Calu3 (cell line): ENCODE measurements at regions not wholly inside any gene's neighbourhood (a gene's known extent, or its start where the extent isn't known, plus 50 kb on each side); places are given as distances from the start of the nearest gene placed in this dataset.

Experiments
- BruUV-seq: library from RNA; stranded (reverse); fragments of 400-500 nt; replicated peaks from 2 replicates; lab custom pipeline; 2021; lab: Mats Ljungman, UMichigan
- CTCF ChIA-PET: fragments of 300-600 bp; sonication (Branson Sonifier 250); formaldehyde crosslinking; loops from one replicate; lab custom pipeline; 2022; ENCODE audit warnings: antibody characterized with exemption; lab: Charles Lee
- DNase-seq: peaks from one replicate; pipeline ENCODE4 v3.0.0; 2022
- H3K27ac Mint-ChIP-seq: one replicate; pipeline ENCODE4 v1.8.0; 2022; ENCODE audit warnings: mixed read lengths; ENCODE audit not compliant: unreplicated experiment
- H3K27me3 Mint-ChIP-seq: one replicate; pipeline ENCODE4 v1.8.0; 2022; ENCODE audit warnings: mixed read lengths; ENCODE audit not compliant: unreplicated experiment
- H3K36me3 Mint-ChIP-seq: one replicate; pipeline ENCODE4 v1.8.0; 2022; ENCODE audit warnings: mild to moderate bottlenecking, moderate library complexity, mixed read lengths; ENCODE audit not compliant: insufficient read depth, unreplicated experiment
- H3K4me1 Mint-ChIP-seq: one replicate; pipeline ENCODE4 v1.8.0; 2022; ENCODE audit warnings: mild to moderate bottlenecking, low read depth, mixed read lengths; ENCODE audit not compliant: unreplicated experiment
- H3K4me3 Mint-ChIP-seq: one replicate; pipeline ENCODE4 v1.8.0; 2022; ENCODE audit warnings: mild to moderate bottlenecking, low read depth, moderate library complexity, mixed read lengths; ENCODE audit not compliant: unreplicated experiment
- H3K9me3 Mint-ChIP-seq: one replicate; pipeline ENCODE4 v1.8.0; 2022; ENCODE audit warnings: low read depth, mixed read lengths; ENCODE audit not compliant: unreplicated experiment
- intact Hi-C: fragments of 100-400 bp; cut with micrococcal nuclease; formaldehyde crosslinking; loops from one replicate; pipeline ENCODE4 v1.10.0; 2022; ENCODE audit not compliant: unreplicated experiment
- TF ChIP-seq, protein P1 (sequence below): fragments of 200-600 bp; IDR thresholded peaks from one replicate; pipeline ENCODE4 v1.8.0; 2022; ENCODE audit warnings: antibody characterized with exemption; ENCODE audit not compliant: unreplicated experiment

- Mint-ChIP-seq H3K9me3 (peaks cover 8% of the 10 kb centered on the region), H3K27me3 (no peaks in the 10 kb centered on the region), H3K4me1 (no peaks in the 10 kb centered on the region), H3K4me3 (no peak overlapping the region), H3K27ac (no peak overlapping the region), H3K36me3 (no peaks in the 10 kb centered on the region)
- CTCF ChIA-PET, result no interaction called here
- intact Hi-C loops, result no loop called here
- DNase-seq, result no peak
- no TSS peak for BruUV-seq
- TF ChIP-seq, protein P1, sequence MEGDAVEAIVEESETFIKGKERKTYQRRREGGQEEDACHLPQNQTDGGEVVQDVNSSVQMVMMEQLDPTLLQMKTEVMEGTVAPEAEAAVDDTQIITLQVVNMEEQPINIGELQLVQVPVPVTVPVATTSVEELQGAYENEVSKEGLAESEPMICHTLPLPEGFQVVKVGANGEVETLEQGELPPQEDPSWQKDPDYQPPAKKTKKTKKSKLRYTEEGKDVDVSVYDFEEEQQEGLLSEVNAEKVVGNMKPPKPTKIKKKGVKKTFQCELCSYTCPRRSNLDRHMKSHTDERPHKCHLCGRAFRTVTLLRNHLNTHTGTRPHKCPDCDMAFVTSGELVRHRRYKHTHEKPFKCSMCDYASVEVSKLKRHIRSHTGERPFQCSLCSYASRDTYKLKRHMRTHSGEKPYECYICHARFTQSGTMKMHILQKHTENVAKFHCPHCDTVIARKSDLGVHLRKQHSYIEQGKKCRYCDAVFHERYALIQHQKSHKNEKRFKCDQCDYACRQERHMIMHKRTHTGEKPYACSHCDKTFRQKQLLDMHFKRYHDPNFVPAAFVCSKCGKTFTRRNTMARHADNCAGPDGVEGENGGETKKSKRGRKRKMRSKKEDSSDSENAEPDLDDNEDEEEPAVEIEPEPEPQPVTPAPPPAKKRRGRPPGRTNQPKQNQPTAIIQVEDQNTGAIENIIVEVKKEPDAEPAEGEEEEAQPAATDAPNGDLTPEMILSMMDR, result no peak
These were observed 275.5 kb downstream of the SHOX2 start for GRCh38 chr3:157830556-157831236.

DNA sequence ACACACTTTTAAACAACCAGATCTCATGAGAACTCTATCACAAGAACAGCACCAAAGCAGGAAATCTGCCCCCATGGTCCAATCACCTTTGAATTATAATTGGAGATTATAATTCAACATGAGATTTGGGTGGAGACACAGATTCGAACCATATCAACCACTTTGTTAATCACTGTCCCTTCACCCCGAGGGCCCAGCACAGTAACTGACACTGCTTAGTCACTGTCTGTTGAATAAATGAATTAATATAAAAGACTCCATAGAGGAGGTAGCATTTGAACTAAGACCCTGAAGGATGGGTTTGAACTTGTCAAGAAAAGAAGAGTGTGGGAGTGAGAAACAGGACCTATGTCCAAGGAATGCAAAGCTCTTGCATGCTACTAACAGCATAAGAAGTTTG, 276.4 kb downstream of the SHOX2 start:
- H3K27ac Mint-ChIP-seq, result no peak overlapping the region
- H3K36me3 Mint-ChIP-seq, result no peaks in the 10 kb centered on the region
- H3K9me3 Mint-ChIP-seq, result peaks cover 8% of the 10 kb centered on the region
- TF ChIP-seq, protein P1, result no peak
- no peaks in the 10 kb centered on the region for H3K27me3 Mint-ChIP-seq
- intact Hi-C loops, result no loop called here
- no peak for DNase-seq
- BruUV-seq, result no TSS peak
- no peaks in the 10 kb centered on the region for H3K4me1 Mint-ChIP-seq
- CTCF ChIA-PET, result no interaction called here
- no peak overlapping the region for H3K4me3 Mint-ChIP-seq

GRCh38 chr3:157824281-157824680, 281.9 kb downstream of the SHOX2 start:
- TF ChIP-seq, protein P1, result no peak
- Mint-ChIP-seq H3K27ac (no peak overlapping the region), H3K27me3 (peaks cover 8% of the 10 kb centered on the region), H3K4me1 (no peaks in the 10 kb centered on the region), H3K9me3 (peaks cover 5% of the 10 kb centered on the region), H3K4me3 (no peak overlapping the region), H3K36me3 (no peaks in the 10 kb centered on the region)
- no TSS peak for BruUV-seq
- CTCF ChIA-PET, result no interaction called here
- intact Hi-C loops, result no loop called here
- DNase-seq, result no peak

GRCh38 chr3:157823050-157823449, 283.2 kb downstream of the SHOX2 start:
- CTCF ChIA-PET, result no interaction called here
- no peak for DNase-seq
- Mint-ChIP-seq H3K4me1 (no peaks in the 10 kb centered on the region), H3K4me3 (no peak overlapping the region), H3K9me3 (no peaks in the 10 kb centered on the region), H3K27me3 (peaks cover 8% of the 10 kb centered on the region), H3K27ac (no peak overlapping the region), H3K36me3 (no peaks in the 10 kb centered on the region)
- BruUV-seq, result no TSS peak
- TF ChIP-seq, protein P1, result no peak
- intact Hi-C loops, result no loop called here
